GM21423 (cell line): ENCODE measurements at regions not wholly inside any gene's neighbourhood (a gene's known extent, or its start where the extent isn't known, plus 50 kb on each side); places are given as distances from the start of the nearest gene placed in this dataset.
"Not testable (repeated sequence)": the region's sequence is repeated elsewhere in the genome, so short reads cannot be mapped to it uniquely, and the experiment has no call there.

Experiments used
- ATAC-seq: cut with Tn5 transposase; IDR thresholded peaks from one replicate; pipeline ENCODE4 v1.9.1; 2021; ENCODE audit warnings: mild to moderate bottlenecking, moderate library complexity; ENCODE audit not compliant: unreplicated experiment

GRCh38 chr17:72175787-72176515 is 55.1 kb downstream of the SOX9 start:
- ATAC-seq: no peak

GRCh38 chr17:72176516-72176851 is 55.7 kb downstream of the SOX9 start:
- ATAC-seq: no peak

DNA sequence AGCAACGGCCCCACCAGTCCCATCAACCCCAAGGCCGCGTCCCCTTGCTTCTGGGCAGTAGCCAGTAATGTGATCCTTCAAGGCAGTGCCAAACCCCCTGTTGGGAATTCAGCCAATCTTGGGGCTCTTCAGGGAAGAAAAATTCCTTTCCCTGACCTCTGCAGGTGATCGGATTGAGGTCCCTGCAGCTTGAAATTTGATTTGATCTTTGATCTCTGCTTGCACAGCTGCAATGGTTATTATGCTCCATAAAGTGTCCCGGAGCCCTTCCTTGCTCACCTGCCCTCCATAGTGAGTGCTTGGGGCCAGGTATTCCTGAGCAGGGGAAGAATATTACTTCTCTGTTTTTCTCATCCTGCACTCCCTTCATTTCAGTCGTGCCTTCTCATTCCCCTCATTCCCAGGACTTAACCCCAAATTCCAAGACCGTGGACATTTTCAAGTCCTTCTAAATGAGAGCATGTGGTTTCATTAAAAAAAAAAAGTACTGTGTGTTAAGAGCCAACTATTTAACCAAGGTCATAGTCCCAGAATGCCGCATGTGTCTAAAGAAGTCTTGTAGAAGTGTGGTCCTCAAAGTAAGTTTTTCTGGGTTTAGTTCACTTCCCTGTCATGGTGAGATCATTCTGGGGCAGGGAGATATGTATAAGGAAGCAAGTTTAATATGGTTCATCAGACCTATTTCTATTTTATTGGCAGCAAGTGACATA is 56.3 kb downstream of the SOX9 start:
- no peak for ATAC-seq

- ATAC-seq: no peak
These were observed 56.9 kb downstream of the SOX9 start for GRCh38 chr17:72177738-72178137.

DNA sequence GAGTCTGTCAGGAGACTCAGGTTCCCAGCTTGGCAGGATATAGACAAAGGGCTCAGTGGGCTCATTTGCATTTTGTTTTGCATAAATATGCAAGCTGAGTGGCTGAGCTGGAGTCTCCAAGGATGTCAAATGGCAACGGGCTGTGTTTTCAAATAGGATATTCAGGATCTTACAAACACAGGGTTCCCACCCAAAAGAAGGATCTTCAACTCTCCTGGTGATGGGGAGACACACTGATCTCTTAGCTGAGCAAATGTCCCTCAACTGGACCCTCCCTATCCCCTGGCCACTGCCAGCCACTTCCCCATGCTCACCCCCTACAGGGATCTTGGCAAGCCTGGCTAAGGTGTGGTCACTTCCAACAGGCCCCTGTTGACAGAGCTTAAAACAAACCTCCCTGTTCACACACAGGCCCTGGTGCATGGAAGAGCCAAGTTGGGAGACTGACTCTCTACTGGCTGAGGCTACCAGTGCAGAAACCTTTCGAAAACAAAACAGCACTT is 61.6 kb downstream of the SOX9 start:
- no peak for ATAC-seq

DNA sequence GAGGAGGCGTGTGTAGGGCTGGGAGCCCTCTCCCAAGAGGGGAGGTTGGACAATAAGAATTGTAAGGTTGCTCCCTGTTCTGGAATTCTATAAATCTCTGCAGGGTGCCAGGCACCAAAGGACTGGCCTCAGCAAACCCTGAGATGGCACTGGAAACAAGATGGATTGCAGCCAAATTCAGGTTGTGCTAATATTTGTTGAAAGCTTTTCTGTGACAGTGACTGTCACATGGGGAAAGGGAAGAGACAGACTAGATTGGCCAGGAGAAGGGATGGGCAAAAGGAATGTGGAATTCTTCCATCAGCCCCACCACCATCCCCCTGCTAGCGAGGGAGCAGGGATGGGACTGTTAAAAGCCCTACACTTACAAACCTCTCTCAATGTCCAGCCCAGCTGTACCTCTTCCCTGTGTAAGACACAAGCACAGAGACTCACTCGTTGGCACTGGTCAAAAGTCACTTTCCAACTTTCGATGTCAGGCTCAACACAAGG is 62.4 kb downstream of the SOX9 start:
- ATAC-seq: no peak

GRCh38 chr17:72184805-72185204 is 64.0 kb downstream of the SOX9 start:
- ATAC-seq: no peak

GRCh38 chr17:72185564-72185963 is 64.7 kb downstream of the SOX9 start:
- ATAC-seq: no peak

- ATAC-seq: no peak
These were observed 66.7 kb downstream of the SOX9 start for GRCh38 chr17:72187556-72187955.

DNA sequence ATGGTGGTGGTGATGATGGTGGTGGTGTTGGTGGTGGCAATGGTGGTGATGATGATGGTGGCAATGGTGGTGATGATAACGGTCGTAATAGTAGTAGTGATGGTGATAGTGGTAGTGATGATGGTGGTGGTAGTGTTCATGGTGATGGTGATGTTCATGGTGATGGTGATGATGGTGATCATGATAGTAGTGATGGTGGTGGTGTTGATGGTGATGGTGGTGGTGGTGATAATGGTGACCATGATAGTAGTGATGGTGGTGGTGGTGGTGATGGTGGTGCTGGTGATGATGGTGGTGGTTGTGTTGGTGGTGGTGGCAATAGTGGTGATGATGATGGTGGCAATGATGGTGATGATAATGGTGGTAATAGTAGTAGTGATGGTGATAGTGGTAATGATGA is 68.0 kb downstream of the SOX9 start:
- ATAC-seq: no peak

DNA sequence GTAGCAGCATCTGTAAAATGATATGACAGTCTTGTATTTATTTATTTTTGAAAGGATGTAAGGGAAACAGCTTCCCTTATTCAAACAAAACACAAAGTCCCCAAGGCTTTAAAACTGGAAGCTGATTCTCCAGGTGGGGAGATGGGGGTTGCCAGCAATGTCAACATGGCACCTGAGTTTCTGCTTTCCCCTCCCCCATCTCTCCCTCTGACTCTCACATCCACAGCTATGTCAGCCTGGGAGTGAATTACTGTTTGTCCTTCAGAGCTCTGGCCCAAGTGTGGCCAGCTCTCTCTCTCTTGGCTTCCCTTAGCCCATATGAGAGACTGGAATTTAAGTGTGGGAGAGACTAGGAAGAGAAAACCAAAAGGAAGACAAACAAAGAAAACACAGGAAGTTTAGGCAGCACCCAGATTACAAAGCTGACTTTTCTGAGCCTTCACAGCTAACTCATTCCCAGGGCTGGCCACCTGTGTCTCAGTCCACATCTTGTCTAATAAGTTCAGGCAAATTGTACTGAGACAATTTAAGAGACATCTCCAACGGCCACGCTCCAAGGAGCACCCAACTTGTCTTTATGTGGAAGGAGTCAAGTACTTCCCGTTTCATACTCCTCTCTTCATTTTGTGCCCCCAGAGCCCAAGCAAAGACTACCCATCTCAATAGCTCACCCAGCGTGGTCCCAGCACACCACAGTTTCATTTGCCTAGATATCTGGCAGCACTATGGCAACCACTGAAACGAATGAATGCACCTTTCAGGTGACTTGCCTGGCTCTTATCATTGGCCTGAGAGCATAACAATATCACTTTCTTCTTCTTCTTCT is 69.2 kb downstream of the SOX9 start:
- ATAC-seq: no peak

DNA sequence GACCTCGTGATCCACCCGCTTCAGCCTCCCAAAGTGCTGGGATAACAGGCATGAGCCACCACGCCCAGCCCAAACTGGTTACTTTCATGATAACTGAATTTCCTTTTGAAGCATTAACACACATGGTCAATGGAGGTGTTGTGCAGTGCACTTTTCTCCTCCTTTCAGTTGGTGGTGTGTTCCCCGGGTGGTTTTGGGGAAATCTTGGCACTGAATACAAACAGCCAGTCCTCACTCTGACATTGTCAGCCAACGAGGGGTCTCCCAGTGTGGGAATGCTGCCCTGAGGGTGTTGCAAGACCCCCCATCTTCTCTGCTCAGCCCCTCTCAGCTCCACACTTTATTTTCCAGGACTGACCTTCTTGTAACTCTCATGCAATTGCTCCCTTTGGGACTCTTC is 70.5 kb downstream of the SOX9 start:
- no peak for ATAC-seq

DNA sequence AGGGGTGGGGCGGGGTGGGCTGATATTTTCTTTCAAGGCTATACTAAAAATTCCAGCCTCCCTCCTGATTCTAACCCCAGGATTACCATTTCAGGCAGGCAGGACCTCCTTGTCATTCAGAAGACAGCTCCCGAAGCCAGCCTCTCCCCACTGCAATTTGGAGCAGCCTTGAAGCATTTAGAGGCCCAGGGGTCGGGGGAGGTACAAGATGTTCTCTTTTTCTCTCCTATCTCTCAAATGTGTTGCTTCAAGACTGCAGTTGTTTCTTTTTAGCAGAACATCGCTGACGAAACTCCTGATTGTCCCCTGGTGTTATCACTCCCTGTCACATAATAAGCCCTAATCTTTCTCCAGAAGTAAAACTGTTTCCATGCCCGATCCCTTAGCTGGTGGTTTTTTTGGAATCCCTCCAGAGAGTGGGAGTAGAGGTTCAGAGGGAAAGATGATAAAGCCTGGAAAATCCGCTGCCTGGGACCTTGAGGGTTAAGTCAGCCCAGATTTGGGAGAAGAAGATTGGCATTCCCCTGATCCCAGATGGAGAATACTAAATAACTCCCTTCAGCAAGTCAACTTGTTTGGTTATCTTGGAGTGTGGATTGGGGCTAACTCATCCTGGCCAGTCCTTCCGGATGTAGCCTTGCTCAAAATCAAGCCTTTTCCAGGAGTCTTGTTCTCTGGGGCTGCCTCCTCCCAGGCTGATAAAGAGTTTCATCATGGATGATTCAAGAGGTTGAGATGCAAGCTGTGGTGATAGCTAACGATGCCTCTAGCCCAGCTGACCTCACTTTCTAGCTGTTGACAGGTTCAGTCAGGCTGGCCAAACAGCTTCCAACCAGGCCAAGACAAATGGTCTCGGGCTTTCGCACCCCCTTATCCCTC is 71.3 kb downstream of the SOX9 start:
- no peak for ATAC-seq

GRCh38 chr17:72192800-72193192 is 72.0 kb downstream of the SOX9 start:
- no peak for ATAC-seq

- ATAC-seq: no peak
These were observed 72.7 kb downstream of the SOX9 start for GRCh38 chr17:72193391-72194106.

GRCh38 chr17:72194107-72194440 is 73.3 kb downstream of the SOX9 start:
- ATAC-seq: not testable (repeated sequence)

DNA sequence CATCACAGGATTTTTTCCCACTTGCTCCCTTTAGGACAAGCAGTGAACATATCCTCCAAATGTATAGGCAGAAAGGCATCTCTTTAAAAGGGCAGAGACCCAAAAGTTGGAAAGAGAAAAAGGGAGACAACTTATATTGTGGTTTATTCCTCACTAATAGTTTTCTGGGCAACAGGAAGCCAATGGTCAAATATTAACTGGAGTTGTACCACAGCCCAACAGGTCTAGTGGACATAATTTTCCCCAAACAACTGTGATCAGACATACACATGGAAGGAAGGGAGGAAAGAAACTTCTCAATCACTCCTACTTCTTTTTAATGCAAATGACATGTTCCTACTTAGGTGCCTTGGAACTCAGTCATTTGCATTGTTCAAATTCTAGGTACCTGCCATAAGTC is 78.4 kb downstream of the SOX9 start:
- ATAC-seq: no peak

- no peak for ATAC-seq
These were observed 83.9 kb downstream of the SOX9 start for GRCh38 chr17:72204742-72205141.

GRCh38 chr17:72205357-72205756 is 84.5 kb downstream of the SOX9 start:
- no peak for ATAC-seq

- ATAC-seq: no peak
These were observed 85.0 kb downstream of the SOX9 start for GRCh38 chr17:72205822-72206221.
